Fibroblast of lung (primary cell): ENCODE measurements at regions not wholly inside any gene's neighbourhood (a gene's known extent, or its start where the extent isn't known, plus 50 kb on each side); places are given as distances from the start of the nearest gene placed in this dataset.
A peak's percentile ranks its signal among the peaks of the same experiment; 100 is the strongest.
"Not testable (repeated sequence)": the region's sequence is repeated elsewhere in the genome, so short reads cannot be mapped to it uniquely, and the experiment has no call there.

Source experiments
- DNase-seq, 2 donors: peaks; one replicate each; pipeline versions ENCODE4 v3.0.0 to v3.0.0-alpha.2; 2010; ENCODE audit warnings: low read depth in 2 of 2
- H2AFZ ChIP-seq: 2 replicates; pipeline ENCODE4 v1.5.1; 2012; ENCODE audit warnings: low read length, control low read depth, inconsistent platforms
- H3K27ac ChIP-seq: 2 replicates; pipeline ENCODE4 v1.5.1; 2011; ENCODE audit warnings: low read length, control low read depth; ENCODE audit not compliant: insufficient read depth
- H3K27me3 ChIP-seq: 2 replicates; pipeline ENCODE4 v1.5.1; 2011; ENCODE audit warnings: mild to moderate bottlenecking, low read length; ENCODE audit not compliant: control insufficient read depth, insufficient read depth
- H3K36me3 ChIP-seq: 2 replicates; pipeline ENCODE4 v1.5.1; 2011; ENCODE audit warnings: low read length; ENCODE audit not compliant: control insufficient read depth, insufficient read depth
- H3K4me1 ChIP-seq: 2 replicates; pipeline ENCODE4 v1.5.1; 2011; ENCODE audit warnings: low read length; ENCODE audit not compliant: control insufficient read depth, insufficient read depth; ENCODE audit errors: extremely low read depth
- H3K4me2 ChIP-seq: 2 replicates; pipeline ENCODE4 v1.5.1; 2011; ENCODE audit warnings: low read length, control low read depth; ENCODE audit not compliant: insufficient read depth; ENCODE audit errors: extremely low read depth
- H3K4me3 ChIP-seq, 4 experiments: fragments of 200-600 bp in 1 of 4; sonication (generic) in 1 of 4; replicated peaks in 1 of 4; 2 replicates each; pipeline ENCODE4 v1.5.1; 2011 to 2016; ENCODE audit warnings: low read length in 4 of 4, low read depth in 3 of 4, mild to moderate bottlenecking in 3 of 4, control low read depth in 2 of 4, inconsistent platforms in 1 of 4, mixed read lengths in 1 of 4; ENCODE audit not compliant: insufficient read depth in 1 of 4; ENCODE audit errors: control extremely low read depth in 1 of 4
- H3K79me2 ChIP-seq: 2 replicates; pipeline ENCODE4 v1.5.1; 2012; ENCODE audit warnings: mild to moderate bottlenecking, low read length, inconsistent platforms; ENCODE audit not compliant: control insufficient read depth, insufficient read depth
- H3K9ac ChIP-seq: 2 replicates; pipeline ENCODE4 v1.5.1; 2011; ENCODE audit warnings: mild to moderate bottlenecking, low read length, control low read depth; ENCODE audit not compliant: insufficient read depth
- H3K9me3 ChIP-seq: 2 replicates; pipeline ENCODE4 v1.5.1; 2012; ENCODE audit warnings: low read depth, low read length; ENCODE audit not compliant: control insufficient read depth, insufficient read depth
- H4K20me1 ChIP-seq: 2 replicates; pipeline ENCODE4 v1.5.1; 2011; ENCODE audit warnings: low read length; ENCODE audit not compliant: control insufficient read depth, insufficient read depth; ENCODE audit errors: extremely low read depth
- EZH2 ChIP-seq: IDR thresholded peaks from 2 replicates; pipeline ENCODE4 v1.5.1; 2012; ENCODE audit warnings: low read length, control low read depth, mild to moderate bottlenecking; ENCODE audit errors: missing control alignments
- TF ChIP-seq, protein P1 (sequence below), 2 donors: IDR thresholded peaks in 1 of 2; conservative IDR thresholded peaks in 1 of 2; 1 replicate in 1 of 2; 2 replicates in 1 of 2; pipeline ENCODE4 v1.5.1; 2011 to 2012; ENCODE audit warnings: low read length in 2 of 2, control low read depth in 1 of 2, inconsistent platforms in 1 of 2, low read depth in 1 of 2, mild to moderate bottlenecking in 1 of 2

DNA sequence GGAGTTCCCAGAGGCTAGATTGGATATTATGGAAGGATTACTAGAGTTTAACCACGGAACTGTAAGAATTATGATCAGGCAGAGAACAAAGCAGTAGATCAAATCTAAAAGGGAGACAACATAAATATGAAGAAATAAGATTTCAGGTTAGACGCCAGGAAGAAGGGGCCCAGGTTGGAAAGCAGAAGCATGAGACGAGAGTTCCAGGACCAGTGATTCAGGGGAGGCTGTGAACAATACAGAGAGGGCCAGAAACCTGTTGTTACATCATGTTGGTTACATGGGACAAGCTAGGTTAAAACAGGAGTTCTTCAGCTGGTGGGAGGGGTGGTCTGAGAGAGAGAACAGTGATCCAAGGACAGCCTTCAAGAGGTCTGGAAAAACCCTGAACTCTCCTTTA is 128.4 kb upstream of the MROH9 start:
- no peaks in the 10 kb centered on the region for H4K20me1 ChIP-seq
- no peak overlapping the region for H2AFZ ChIP-seq
- no peak for TF ChIP-seq EZH2
- TF ChIP-seq, protein P1, sequence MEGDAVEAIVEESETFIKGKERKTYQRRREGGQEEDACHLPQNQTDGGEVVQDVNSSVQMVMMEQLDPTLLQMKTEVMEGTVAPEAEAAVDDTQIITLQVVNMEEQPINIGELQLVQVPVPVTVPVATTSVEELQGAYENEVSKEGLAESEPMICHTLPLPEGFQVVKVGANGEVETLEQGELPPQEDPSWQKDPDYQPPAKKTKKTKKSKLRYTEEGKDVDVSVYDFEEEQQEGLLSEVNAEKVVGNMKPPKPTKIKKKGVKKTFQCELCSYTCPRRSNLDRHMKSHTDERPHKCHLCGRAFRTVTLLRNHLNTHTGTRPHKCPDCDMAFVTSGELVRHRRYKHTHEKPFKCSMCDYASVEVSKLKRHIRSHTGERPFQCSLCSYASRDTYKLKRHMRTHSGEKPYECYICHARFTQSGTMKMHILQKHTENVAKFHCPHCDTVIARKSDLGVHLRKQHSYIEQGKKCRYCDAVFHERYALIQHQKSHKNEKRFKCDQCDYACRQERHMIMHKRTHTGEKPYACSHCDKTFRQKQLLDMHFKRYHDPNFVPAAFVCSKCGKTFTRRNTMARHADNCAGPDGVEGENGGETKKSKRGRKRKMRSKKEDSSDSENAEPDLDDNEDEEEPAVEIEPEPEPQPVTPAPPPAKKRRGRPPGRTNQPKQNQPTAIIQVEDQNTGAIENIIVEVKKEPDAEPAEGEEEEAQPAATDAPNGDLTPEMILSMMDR (conservative IDR thresholded peaks at IDR 0.05 in 1 of 2, IDR thresholded peaks at IDR 0.05 in 1 of 2; ENCODE audit: low read depth in 1 of 2, low read length in 2 of 2) = no peak
- H3K4me3 ChIP-seq = no peak overlapping the region
- H3K27me3 ChIP-seq = no peaks in the 10 kb centered on the region
- H3K4me2 ChIP-seq = no peak overlapping the region
- no peaks in the 10 kb centered on the region for H3K36me3 ChIP-seq
- DNase-seq = no peak
- H3K9ac ChIP-seq = no peak overlapping the region
- H3K79me2 ChIP-seq = no peaks in the 10 kb centered on the region
- no peak overlapping the region for H3K27ac ChIP-seq
- no peaks in the 10 kb centered on the region for H3K9me3 ChIP-seq
- peaks cover 10% of the 10 kb centered on the region for H3K4me1 ChIP-seq

DNA sequence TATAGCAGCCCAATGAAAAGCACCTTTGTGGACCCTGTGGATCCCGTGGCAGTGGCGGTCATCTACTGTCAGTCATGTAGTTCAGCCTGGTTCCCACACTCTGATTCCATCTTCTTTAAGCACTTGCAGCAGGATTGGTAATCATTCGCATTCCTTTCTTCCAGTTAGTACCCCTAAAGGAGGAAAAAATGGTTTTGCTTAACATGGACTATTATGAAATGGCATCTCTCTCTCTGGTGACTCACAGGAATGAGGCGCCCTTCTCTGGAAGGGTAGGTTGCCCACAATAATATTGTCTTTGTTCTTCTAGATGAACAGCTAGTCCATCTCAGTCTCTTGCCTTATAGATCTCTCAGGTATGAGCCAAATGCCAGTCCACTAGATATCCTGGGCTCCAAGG is 127.9 kb upstream of the MROH9 start:
- no peak for TF ChIP-seq EZH2
- TF ChIP-seq, protein P1 (conservative IDR thresholded peaks at IDR 0.05 in 1 of 2, IDR thresholded peaks at IDR 0.05 in 1 of 2; ENCODE audit: low read depth in 1 of 2, low read length in 2 of 2) = no peak
- no peak overlapping the region for H3K4me3 ChIP-seq
- peak; percentile 67 to 87 for DNase-seq
- peaks cover 10% of the 10 kb centered on the region for H3K4me1 ChIP-seq
- H3K9me3 ChIP-seq = no peaks in the 10 kb centered on the region
- no peak overlapping the region for H2AFZ ChIP-seq
- H4K20me1 ChIP-seq = no peaks in the 10 kb centered on the region
- H3K79me2 ChIP-seq = no peaks in the 10 kb centered on the region
- H3K27me3 ChIP-seq = no peaks in the 10 kb centered on the region
- H3K4me2 ChIP-seq = no peak overlapping the region
- H3K27ac ChIP-seq = no peak overlapping the region
- no peaks in the 10 kb centered on the region for H3K36me3 ChIP-seq
- no peak overlapping the region for H3K9ac ChIP-seq

DNA sequence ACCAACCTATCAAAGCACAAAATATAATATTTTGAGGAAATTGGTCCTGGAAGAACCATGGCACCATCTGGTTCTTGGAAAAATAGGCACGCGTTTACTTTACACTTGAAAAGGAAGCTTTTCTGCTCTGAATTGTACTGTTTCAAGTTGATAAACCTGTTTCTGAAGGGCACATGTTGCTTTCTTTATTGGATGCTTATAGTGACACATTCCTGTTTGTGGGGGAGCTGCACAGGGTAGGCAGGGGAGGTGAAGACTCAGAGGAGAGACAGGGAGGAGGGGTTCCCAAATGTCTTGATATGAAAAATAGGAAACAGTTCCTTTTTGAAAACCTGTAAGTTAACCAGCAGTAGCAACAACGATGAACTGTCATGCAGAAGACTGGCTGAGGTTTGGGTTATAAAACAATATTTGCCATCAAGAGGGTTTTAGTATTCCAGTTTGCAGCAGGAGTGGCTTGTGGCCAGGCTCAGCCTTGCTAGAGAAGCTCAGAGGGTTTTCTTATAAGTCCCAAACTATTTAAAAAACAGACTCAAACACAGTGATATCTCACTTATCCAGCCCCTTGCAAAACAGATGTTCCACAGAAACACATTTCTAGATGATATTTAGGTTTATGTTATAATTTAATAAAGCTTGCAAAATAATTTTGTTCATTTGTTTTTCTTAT is 127.0 kb upstream of the MROH9 start:
- Histone ChIP-seq H3K36me3 (no peaks in the 10 kb centered on the region), H3K4me3 (no peak overlapping the region), H3K27me3 (no peaks in the 10 kb centered on the region), H3K9me3 (no peaks in the 10 kb centered on the region), H3K9ac (no peak overlapping the region), H3K27ac (no peak overlapping the region), H2AFZ (no peak overlapping the region), H3K4me2 (no peak overlapping the region), H4K20me1 (no peaks in the 10 kb centered on the region), H3K79me2 (no peaks in the 10 kb centered on the region), H3K4me1 (peaks cover 10% of the 10 kb centered on the region)
- no peak for DNase-seq
- no peak for TF ChIP-seq EZH2
- TF ChIP-seq, protein P1 (conservative IDR thresholded peaks at IDR 0.05 in 1 of 2, IDR thresholded peaks at IDR 0.05 in 1 of 2; ENCODE audit: low read depth in 1 of 2, low read length in 2 of 2) = no peak

DNA sequence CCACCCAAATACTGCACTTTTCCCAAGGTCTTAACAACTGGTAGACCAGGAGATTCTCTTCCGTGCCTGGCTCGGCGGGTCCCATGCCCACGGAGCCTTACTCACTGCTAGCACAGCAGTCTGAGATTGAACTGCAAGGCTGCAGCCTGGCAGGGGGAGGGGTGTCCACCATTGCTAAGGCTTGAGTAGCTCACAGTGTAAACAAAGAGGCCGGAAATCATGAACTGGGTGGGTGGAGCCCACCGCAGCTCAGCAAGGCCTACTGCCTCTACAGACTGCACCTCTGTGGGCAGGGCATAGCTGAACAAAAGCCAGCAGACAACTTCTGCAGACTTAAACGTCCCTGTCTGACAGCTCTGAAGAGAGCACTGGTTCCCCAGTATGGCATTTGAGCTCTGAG is 124.3 kb upstream of the MROH9 start:
- not testable (repeated sequence) for H3K4me1 ChIP-seq, H4K20me1 ChIP-seq, H3K36me3 ChIP-seq, H2AFZ ChIP-seq, H3K4me2 ChIP-seq, H3K9ac ChIP-seq, H3K4me3 ChIP-seq, H3K79me2 ChIP-seq, H3K9me3 ChIP-seq, H3K27me3 ChIP-seq, H3K27ac ChIP-seq
- peak; percentile 19 to 51 for DNase-seq
